NOMO-1 treated with dmso at 0.1 percent for 144 hours (cell line): ENCODE measurements at regions not wholly inside any gene's neighbourhood (a gene's known extent, or its start where the extent isn't known, plus 50 kb on each side); places are given as distances from the start of the nearest gene placed in this dataset.

Experiments
- DNase-seq: peaks from one replicate; lab custom pipeline; 2025; ENCODE audit not compliant: unreplicated experiment; lab: John Stamatoyannopoulos, UW

- no peak for DNase-seq
Observed at GRCh38 chr1:214977110-214977509, 105.4 kb upstream of the KCNK2 start.

- DNase-seq, result no peak
Observed at GRCh38 chr1:214977700-214978374, 104.7 kb upstream of the KCNK2 start.

GRCh38 chr1:214979191-214979590 lies 103.3 kb upstream of the KCNK2 start:
- DNase-seq, result no peak

GRCh38 chr1:214980921-214981320 lies 101.6 kb upstream of the KCNK2 start:
- DNase-seq, result no peak

GRCh38 chr1:214983126-214983869 lies 99.2 kb upstream of the KCNK2 start:
- DNase-seq, result no peak

- DNase-seq, result no peak
Observed at GRCh38 chr1:214989341-214989740, 93.2 kb upstream of the KCNK2 start.

- DNase-seq, result no peak
Observed at GRCh38 chr1:214990619-214991018, 91.9 kb upstream of the KCNK2 start.

- DNase-seq, result no peak
Observed at GRCh38 chr1:214991691-214992315, 90.7 kb upstream of the KCNK2 start.

- no peak for DNase-seq
Observed at GRCh38 chr1:214993419-214993818, 89.1 kb upstream of the KCNK2 start.

- no peak for DNase-seq
Observed at GRCh38 chr1:214997685-214998084, 84.9 kb upstream of the KCNK2 start.

GRCh38 chr1:215001419-215002021 lies 81.0 kb upstream of the KCNK2 start:
- DNase-seq, result peak; percentile 35

- DNase-seq, result no peak
Observed at GRCh38 chr1:215002471-215002870, 80.1 kb upstream of the KCNK2 start.

- no peak for DNase-seq
Observed at GRCh38 chr1:215003686-215004085, 78.9 kb upstream of the KCNK2 start.

- DNase-seq, result no peak
Observed at GRCh38 chr1:215004121-215004827, 78.3 kb upstream of the KCNK2 start.

- DNase-seq, result no peak
Observed at GRCh38 chr1:215005078-215005477, 77.5 kb upstream of the KCNK2 start.

- DNase-seq, result no peak
Observed at GRCh38 chr1:215005656-215006345, 76.7 kb upstream of the KCNK2 start.

GRCh38 chr1:215007880-215008279 lies 74.7 kb upstream of the KCNK2 start:
- no peak for DNase-seq

GRCh38 chr1:215018555-215018954 lies 64.0 kb upstream of the KCNK2 start:
- no peak for DNase-seq

GRCh38 chr1:215022204-215022603 lies 60.3 kb upstream of the KCNK2 start:
- no peak for DNase-seq

GRCh38 chr1:215022741-215023141 lies 59.8 kb upstream of the KCNK2 start:
- no peak for DNase-seq
